ENCODE measurements at regions not wholly inside any gene's neighbourhood (a gene's known extent, or its start where the extent isn't known, plus 50 kb on each side); places are given as distances from the start of the nearest gene placed in this dataset.
"Not testable (repeated sequence)": the region's sequence is repeated elsewhere in the genome, so short reads cannot be mapped to it uniquely, and the experiment has no call there.

DNA sequence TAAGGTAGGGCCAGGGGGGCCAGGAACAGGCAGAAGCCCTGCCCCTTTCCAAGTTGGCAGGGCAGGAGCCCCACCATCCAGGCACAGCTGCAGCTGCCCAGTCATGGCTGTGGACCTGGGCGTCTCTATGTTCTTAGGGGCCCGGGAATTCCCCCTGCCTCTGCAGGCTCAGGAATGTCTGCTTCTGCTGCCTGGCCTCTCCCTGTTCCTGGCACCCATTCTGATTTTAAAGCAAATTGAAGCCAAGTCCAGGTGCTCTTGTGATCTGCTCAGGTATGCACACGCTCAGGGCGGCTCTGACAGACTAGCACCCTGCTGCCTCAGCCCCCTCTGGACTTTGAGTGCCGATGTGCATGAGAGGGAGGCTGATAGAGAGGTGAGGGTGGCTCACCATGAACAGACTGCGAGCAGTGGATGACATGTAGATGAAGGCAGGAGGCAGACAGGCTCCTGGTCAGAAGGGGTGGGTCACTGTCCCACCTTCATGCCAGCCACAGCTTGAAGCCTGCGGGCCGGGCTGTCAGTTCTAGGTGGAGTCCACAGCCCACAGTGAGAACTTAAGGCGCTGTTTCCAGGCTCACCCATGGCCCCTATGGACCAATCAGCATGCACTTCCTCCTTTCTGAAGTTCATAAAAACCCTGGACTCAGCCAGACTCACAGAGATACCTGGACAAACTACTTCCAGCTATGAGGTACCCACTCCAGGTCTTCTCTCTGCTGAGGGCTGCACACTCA, 747.8 kb upstream of the GBE1 start:
- DNase-seq (ENCODE audit: low read depth) = no peak

DNA sequence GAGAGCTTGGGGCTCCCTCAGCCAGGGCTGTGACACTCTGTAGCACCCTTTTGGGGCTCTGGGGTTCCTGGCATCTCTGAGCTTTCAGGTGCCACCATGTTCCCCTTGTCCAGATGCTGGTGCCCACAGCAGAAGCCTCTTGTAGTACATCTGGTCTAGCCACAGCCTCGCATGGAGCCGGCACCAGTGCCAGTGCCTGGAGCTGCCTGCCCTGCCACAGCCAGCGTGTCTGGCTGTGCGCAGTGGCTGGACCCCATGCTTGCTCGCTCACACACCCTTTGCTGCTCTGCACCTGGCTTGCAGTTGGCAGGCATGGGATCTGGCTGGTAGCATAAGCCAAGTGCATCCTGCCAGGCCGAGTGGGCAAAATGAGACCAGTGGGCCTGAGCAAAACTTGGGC, 744.8 kb upstream of the GBE1 start:
- no peak for DNase-seq (ENCODE audit: low read depth)

DNA sequence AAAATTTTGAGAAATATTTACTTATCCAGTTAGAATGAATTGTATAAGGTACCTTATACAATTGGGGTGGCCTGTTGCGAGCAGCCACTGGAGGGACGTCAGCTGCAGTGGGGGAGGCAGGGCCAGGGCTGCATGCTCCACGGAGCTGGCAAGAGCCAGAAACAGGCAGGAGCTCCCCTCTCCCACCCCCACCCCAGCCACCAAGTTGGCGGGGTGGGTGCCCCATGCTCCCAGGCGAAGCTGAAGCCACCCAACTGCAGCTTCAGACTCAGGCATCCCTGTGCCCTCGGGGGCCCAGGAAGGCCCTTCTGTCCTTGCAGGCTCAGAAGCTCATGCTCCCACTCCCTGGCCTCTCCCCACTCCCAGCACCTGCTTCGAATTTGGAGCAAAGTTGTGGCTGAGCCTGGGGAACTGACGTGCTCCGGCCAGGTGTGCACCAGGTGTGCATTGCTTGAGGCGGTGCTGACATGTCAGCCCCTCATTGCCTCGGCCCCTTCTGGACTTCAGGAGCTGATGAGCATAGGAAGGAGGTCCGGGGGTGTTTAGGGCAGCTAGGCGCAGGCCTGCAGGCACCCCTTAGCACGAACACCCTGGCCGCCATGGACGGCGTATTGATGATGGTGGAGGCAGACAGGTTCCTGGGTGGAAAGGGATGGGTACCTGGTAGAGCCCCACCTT, 743.8 kb upstream of the GBE1 start:
- DNase-seq (ENCODE audit: low read depth) = no peak

DNA sequence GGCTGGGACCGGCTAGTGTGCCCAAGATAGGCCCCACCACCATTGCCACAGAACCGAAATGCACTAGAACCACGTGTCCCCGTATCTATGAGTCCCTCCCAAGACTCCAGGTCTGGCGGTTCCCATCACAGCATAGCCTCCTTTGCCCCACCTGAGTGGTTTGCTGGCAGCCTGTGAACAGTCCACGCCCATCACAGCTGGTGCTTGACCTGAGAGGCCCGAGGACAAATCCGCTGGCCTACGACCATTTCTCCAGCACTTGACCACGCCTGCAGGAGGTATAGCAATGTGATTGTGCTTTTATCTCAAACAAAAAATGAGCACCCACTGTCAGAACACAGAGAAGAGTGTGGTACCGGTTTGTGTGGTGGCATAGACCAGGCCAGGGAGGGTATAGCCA, 736.7 kb upstream of the GBE1 start:
- DNase-seq (ENCODE audit: low read depth) = no peak

DNA sequence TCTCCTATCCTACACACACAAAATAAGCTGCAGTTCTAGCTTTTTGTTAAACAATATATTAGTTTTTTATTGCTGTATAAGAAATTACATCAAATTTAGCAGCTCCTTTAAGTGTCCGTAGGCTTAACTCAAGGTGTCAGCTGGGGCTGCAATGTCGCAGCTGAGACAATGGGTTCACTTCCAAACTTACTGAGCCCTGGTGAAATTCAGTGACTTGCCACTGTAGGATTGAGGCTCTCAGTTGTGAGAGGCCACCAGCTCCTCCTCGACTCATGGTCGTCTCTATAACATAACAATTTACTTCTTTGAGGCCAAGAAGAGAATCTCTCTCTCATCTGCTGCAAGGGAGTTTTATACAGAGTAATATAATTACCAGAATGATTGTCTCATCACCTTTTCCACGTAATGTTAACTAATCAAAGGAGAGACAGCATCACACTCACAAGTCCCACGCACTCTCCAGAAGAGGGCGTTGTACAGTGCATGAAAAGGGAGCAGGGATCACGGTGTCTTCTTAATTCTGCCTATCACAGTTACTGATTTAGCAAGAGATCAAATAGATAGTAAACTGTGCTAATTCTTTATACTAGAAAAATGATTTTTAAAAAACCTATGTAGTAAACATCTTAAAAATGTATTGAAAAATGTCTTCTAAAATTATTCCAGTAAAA, 735.6 kb upstream of the GBE1 start:
- no peak for DNase-seq (ENCODE audit: low read depth)

DNA sequence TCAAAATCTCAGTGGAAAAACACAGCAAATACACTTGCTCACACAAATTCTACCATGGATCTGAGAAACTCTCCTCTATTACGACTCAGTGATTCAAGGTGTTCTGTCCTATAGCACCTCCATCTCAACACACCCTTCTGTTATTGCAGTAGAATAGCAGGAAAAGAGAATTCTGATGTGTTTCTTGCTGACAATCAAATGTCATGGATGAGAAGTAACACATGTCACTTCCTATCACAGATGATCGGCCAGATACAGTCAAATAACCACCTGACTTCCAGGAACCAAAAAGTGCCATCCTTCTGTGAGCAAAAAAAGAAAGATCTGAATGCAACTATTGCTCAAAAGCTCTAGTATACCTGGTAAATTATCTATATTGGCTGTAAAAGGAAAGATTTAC, 734.2 kb upstream of the GBE1 start:
- no peak for DNase-seq (ENCODE audit: low read depth)

DNA sequence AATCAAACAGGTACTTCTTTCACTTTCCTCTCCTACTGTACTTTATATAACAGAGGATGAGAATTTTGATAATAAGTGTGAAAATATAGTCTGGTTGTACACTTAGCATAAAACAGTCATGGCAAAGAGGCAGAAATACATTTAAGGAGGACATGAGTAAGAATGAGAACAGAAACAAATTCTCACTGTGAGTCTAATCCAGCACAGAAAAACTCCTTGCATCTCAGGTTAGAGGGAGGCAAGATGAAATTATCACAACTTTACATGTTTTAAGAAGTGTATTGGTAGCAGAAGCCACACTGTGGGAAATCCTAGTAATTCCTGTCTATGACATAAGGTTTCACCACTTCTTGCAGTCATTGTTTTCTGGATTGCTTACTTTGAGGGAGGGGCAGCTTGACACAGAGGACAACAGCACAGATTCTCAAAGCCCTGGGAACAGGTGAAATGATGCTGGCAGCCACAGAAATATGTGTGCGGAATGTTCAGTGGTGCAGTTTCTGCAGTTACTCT, 733.6 kb upstream of the GBE1 start:
- no peak for DNase-seq (ENCODE audit: low read depth)

DNA sequence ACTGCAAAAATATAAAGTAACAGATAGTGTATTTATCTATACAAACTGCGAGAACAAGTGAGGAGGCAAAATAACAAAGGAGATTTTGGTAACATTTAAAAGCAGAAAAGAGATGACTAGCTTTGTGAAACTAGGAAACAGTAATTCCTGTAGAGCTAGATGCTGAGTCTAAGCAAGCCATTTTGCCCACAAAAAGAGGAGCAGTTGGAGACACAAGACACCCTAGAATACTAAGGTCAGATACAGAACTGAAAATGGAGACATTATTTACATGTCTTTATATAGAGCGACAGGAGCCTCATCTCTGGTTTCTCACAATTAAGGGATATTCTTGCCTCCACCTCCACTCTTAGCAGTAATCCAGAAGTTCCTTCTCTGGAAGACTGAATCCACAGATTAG, 732.4 kb upstream of the GBE1 start:
- no peak for DNase-seq (ENCODE audit: low read depth)

DNA sequence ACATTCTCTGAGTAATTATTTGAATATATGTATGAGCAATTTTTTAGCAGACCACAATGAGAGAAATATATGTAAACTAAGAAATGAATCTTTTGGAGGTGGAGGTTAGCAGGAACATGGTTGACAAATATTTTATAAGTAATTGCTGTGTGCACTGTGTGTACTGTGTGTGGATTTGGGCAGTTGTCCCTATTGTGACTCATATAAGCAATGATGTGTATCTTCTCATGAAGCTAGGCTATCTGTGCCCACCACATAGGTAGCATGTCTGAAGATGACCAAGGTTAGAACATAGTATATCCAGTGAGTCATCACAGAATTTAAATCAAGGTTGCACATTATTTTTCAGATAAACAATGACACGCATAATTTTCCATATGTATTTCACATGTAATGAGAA, 713.9 kb upstream of the GBE1 start:
- DNase-seq (ENCODE audit: low read depth) = no peak

DNA sequence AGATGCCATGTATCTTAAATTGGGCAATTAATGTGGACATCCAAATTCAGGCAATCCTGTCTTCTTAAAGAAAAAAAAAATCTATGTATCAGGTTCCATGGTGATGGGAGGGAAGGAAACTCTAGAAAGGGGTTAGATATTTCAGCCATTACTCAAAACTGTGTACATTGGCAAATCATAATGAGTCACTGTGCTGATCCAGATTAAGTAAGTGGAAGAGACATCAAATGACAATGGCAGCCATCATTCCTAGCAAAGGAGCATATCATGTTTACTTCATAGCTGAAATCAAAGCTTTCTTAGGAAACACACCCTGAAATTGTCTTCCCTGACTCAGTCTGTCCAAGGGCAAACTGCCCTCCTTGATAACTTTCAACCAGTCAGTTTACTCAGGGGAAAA, 713.3 kb upstream of the GBE1 start:
- no peak for DNase-seq (ENCODE audit: low read depth)

DNA sequence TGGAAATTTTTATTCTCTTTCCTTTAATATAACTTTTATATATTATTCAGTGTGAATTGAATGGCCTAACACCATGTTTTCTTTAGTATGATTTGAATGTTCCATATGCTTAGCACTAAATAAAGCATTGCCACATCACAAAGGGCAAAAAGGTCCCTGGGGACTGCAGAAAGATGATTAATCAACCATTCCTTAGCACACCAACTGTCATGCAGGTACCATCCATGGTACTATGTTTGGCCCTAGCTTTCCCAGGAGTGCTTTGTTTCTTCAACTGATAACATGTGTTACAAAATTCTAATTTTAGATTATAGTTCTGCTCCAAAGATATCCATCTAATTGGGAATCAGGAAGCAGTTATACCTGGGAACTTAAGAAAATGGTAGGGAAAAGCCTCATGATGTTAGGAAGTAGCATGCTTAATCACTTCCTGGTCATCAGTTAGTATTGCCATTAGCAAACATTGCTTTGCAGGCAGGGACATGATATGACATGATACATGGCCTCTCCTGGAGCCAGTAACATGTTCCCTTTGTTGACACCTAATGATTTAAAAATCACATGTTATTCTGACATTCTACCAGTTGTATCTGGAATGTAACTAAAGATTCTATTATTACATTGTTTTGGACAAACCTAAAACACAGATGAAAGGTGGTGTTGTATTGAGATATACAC, 712.6 kb upstream of the GBE1 start:
- no peak for DNase-seq (ENCODE audit: low read depth)

DNA sequence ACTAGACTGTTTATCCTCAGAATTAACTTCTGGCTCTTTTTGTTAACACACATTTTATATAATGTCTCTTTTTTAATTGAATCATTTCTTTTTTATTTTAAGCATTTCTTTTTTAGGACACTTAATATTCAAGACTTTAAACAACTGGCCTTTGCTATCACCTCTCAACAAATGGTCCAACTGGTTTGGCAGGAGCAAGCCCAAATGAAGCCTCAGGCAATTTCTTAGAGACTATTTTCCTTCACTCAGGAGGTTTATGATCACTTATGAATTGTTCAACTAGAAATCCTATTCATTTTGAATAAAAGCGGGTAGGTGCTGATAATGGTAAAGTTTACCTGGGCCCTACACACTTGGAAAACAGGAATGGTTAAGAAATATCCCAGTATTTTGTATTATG, 705.6 kb upstream of the GBE1 start:
- DNase-seq (ENCODE audit: low read depth) = no peak

DNA sequence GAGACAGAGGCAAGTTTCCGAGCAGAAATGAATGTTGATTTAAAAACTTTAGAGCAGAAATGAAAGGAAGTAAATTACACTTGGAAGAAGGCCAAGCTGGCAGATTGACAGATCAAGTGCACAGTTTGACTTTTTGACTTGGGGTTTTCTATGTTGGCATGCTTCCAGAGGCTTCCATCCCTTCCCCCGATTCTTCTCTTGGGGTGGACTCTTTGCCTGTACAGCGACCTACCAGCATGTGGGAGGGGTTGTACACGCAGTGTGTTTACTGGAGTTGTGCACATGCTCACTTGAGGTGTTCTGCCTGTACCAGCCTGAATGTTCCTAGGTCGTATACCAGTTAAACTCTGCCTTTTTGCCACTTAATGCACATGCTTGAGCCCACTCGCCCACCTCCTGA, 701.5 kb upstream of the GBE1 start:
- no peak for DNase-seq (ENCODE audit: low read depth)

DNA sequence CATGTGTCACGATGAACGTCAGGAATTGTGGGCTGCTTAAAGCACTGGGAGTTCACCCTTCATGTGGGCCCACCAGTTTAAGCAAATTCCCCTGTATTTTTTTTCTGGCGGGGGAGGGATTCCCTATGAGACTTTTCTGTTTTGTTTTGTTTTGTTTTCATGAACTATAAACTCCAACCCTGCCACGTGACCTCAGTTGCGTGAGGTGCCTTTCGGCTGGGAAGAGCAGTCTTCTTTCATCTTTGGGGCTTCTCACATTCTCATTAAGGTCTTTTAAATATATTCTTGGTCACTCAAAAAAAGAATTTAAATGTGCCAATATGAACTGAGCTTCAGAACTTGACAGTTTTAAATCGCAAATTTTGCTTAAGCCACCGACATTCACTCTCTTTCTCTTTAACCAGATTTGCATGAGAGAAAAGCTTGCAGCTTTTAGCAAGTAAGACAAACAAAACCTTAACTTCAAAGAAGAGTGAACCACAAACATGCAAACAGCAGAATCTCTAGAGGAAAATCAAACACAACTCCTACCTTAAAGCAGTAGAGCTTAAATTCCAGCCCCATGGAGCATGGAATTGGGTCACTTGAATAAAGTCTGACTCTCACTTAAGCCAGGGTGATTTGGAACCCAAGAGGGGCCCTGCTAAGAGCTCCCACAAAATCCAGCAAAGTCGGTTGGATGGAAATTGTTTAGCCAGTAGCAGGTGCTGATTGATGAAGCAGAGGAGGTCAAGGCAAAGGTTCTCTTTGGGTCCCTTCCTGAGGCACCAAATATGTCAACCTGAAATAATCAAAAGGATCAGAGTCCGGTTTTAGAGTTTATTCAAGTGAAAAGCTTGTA, 699.8 kb upstream of the GBE1 start:
- no peak for DNase-seq (ENCODE audit: low read depth)

DNA sequence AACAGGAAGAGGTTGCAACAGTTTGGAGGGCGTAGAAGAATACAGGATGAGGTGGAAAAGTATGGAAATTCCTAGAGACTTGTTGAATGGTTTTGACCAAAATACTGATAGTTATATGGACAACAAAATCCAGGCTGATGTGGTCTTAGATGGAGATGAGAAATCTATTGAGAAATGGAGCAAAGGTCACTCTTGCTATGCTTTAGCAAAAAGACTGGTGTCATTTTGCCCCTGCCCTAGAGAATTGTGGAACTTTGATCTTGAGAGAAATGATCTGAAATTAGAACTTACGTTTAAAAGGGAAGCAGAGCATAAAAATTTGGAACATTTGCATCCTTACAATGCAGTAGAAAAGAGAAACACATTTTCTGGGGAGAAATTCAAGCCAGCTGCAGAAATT, 686.9 kb upstream of the GBE1 start:
- no peak for DNase-seq (ENCODE audit: low read depth)

DNA sequence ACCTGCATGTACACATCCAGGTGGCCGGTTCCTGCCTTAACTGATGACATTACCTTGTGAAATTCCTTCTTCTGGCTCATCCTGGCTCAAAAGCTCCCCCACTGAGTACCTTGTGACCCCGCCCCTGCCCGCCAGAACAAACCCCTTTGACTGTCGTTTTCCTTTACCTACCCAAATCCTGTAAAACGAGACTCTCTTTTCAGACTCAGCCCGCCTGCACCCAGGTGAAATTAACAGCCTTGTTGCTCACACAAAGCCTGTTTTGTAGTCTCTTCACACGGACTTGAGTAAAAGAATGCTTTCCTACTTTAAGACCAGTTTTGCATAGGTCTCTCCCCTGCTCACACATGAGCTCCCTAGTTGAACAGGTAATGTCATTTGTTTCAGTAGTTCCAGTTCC, 667.4 kb upstream of the GBE1 start:
- DNase-seq (ENCODE audit: low read depth) = not testable (repeated sequence)

DNA sequence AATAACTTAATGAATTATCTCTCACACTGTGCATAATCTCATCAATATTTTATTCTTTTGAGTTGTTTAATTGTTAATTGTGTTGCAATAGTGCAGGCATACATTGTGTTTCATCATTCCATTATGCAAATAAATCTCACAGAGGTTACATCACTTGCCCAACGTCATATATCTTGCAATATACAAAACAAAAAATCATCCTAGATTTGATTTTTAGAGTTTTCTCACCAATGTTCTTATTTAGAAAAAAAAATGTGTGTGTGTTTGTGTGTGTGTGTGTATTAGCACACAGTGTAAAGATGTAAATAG, 662.5 kb upstream of the GBE1 start:
- no peak for DNase-seq (ENCODE audit: low read depth)

DNA sequence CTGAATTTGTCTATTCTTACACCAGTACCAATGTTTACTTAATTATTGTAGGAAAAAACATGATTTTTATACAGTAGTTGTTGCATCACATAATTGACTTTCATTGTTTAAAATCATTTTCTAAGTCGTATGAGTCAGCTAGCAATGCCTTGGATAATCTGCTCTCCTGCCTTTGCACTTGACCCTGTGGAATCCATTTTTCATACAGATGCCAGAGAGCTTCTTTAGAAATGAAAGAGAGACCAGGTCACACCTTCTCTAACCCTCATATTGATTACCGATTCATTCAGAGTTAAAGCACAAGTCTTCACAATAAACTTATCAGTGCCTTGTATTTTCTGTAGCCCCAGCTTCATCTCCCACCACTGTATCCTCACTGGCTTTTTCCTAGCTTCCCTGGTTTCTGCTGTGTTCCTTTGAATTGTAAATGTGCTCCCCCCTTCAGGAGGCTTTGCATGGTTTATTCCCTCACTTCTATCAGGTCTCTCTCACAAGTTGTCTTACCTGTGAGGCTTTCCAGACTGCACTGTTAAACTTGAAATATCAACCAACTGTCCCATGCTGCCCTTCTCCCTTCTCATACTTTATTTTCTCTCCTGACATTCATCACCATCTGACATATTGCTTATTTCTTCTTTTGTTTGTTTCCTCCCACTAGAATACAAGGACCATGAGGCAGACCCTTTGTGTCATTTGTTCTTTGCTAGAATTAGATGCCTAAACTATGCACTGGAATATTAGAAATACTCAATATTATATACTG, 662.0 kb upstream of the GBE1 start:
- no peak for DNase-seq (ENCODE audit: low read depth)

DNA sequence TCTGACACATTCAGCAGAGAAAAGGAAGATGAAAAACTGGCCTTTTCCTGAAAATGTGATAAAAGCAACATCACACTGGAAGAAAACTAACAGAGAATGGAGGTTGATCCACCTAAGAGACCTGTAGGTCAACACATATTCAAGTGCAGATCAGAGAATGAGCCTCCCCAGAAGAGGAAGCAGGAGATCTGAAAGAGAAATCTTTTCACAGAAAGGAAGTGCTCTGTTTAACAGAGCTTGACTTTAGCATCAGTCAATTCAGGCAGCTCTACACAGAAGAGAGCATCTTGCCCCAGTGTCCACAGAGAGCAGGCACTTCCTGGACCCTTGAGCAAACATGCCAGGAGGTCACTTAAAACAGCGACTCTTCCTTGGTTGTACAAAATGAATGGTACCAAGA, 655.4 kb upstream of the GBE1 start:
- no peak for DNase-seq (ENCODE audit: low read depth)

DNA sequence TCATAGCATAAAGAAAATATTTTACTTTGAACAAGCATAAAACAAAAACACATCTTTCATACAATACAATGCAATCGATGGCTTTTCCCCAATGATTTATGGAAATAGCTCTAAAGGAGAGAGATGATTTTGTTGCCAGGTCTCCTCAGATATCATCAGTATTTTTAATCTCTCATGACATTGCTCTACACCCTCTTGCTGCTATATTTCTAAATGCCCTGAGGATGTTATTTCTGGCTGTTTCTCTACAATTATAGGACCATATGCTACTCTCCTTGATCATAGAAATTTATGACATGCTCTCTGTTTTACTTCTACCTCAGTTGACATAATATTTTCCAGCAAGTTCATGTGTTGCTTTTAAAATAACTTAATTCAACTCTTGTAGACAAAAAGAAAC, 654.9 kb upstream of the GBE1 start:
- no peak for DNase-seq (ENCODE audit: low read depth)

DNA sequence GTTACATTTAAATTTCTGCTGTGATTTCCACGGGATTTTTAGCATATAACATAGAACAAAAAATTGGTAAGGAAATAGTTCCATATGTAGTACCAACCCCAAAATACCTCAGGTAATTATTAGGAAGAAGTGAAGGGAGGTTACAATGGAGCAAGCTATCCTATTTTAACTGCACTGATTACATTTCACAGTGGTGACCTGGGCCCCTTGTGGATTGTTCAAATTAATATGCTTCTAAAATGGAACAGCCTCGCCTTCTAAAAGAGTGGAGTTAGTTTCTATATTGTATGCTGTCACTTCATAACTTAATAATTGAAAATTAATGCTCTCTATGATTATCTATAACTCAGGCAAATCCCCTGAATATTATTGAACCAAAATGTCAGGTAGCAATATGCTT, 651.7 kb upstream of the GBE1 start:
- no peak for DNase-seq (ENCODE audit: low read depth)

Data from activated gamma-delta T cell treated with anti-CD3 and anti-CD28 coated beads, Interleukin-2, amount 50 U/mL, for 16 hours (primary cell).